Osteocyte (in vitro differentiated cells): ENCODE measurements at regions not wholly inside any gene's neighbourhood (a gene's known extent, or its start where the extent isn't known, plus 50 kb on each side); places are given as distances from the start of the nearest gene placed in this dataset.
"Not testable (repeated sequence)": the region's sequence is repeated elsewhere in the genome, so short reads cannot be mapped to it uniquely, and the experiment has no call there.

Experiments used
- DNase-seq: peaks from one replicate; pipeline ENCODE4 v3.0.0; 2021; ENCODE audit warnings: mixed read lengths; ENCODE audit not compliant: unreplicated experiment; ENCODE audit errors: extremely low spot score
- H3K27ac Mint-ChIP-seq: one replicate; pipeline ENCODE4 v1.8.0; 2021; ENCODE audit warnings: mild to moderate bottlenecking, mixed read lengths; ENCODE audit not compliant: unreplicated experiment
- H3K27me3 Mint-ChIP-seq: one replicate; pipeline ENCODE4 v1.8.0; 2021; ENCODE audit warnings: mixed read lengths; ENCODE audit not compliant: unreplicated experiment
- H3K36me3 Mint-ChIP-seq: one replicate; pipeline ENCODE4 v1.8.0; 2021; ENCODE audit warnings: mixed read lengths; ENCODE audit not compliant: unreplicated experiment
- H3K4me1 Mint-ChIP-seq: one replicate; pipeline ENCODE4 v1.8.0; 2021; ENCODE audit warnings: mixed read lengths; ENCODE audit not compliant: unreplicated experiment
- H3K4me3 Mint-ChIP-seq: one replicate; pipeline ENCODE4 v1.8.0; 2021; ENCODE audit warnings: mild to moderate bottlenecking, moderate library complexity, mixed read lengths; ENCODE audit not compliant: unreplicated experiment
- H3K9me3 Mint-ChIP-seq: one replicate; pipeline ENCODE4 v1.8.0; 2021; ENCODE audit warnings: mixed read lengths; ENCODE audit not compliant: unreplicated experiment
- TF ChIP-seq, protein P1 (sequence below): fragments of 200-600 bp; sonication (generic); IDR thresholded peaks from 2 replicates; pipeline ENCODE4 v1.5.0; 2021; ENCODE audit warnings: antibody characterized with exemption, mild to moderate bottlenecking, moderate library complexity

DNA sequence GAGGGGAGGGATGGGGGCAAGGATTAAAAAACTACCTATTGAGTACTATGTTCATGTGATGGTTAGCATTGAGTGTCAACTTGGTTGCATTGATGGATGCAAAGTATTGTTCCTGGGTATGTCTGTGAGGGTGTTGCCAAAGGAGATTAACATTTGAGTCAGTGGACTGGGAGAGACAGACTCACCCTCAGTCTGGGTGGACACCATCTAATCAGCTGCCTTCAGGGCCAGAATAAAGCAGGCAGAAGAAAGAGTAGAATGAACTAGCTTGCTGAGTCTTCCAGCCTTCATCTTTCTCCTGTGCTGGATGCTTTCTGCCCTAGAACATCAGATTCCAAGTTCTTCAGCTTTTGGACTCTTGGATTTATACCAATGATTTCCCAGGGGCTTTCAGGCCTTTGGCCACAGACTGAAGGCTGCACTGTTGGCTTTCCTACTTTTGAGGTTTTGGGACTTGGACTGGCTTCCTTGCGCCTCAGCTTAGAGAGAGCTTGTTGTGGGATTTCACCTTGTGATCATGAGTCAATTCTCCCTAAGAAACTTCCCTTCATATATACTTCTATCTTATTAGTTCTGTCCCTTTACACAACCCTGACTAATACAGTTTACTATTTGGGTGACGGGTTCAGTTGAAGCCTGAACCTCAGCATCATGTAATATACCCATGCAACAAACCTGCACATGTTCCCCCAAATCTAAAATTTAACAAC lies 70.2 kb downstream of the MTNR1B start:
- no peak overlapping the region for H3K27ac Mint-ChIP-seq
- TF ChIP-seq, protein P1, sequence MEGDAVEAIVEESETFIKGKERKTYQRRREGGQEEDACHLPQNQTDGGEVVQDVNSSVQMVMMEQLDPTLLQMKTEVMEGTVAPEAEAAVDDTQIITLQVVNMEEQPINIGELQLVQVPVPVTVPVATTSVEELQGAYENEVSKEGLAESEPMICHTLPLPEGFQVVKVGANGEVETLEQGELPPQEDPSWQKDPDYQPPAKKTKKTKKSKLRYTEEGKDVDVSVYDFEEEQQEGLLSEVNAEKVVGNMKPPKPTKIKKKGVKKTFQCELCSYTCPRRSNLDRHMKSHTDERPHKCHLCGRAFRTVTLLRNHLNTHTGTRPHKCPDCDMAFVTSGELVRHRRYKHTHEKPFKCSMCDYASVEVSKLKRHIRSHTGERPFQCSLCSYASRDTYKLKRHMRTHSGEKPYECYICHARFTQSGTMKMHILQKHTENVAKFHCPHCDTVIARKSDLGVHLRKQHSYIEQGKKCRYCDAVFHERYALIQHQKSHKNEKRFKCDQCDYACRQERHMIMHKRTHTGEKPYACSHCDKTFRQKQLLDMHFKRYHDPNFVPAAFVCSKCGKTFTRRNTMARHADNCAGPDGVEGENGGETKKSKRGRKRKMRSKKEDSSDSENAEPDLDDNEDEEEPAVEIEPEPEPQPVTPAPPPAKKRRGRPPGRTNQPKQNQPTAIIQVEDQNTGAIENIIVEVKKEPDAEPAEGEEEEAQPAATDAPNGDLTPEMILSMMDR, result no peak
- H3K36me3 Mint-ChIP-seq, result peaks cover 6% of the 10 kb centered on the region
- peaks cover 24% of the 10 kb centered on the region for H3K9me3 Mint-ChIP-seq
- peaks cover 3% of the 10 kb centered on the region for H3K4me1 Mint-ChIP-seq
- no peaks in the 10 kb centered on the region for H3K27me3 Mint-ChIP-seq
- no peak for DNase-seq
- H3K4me3 Mint-ChIP-seq, result no peak overlapping the region

DNA sequence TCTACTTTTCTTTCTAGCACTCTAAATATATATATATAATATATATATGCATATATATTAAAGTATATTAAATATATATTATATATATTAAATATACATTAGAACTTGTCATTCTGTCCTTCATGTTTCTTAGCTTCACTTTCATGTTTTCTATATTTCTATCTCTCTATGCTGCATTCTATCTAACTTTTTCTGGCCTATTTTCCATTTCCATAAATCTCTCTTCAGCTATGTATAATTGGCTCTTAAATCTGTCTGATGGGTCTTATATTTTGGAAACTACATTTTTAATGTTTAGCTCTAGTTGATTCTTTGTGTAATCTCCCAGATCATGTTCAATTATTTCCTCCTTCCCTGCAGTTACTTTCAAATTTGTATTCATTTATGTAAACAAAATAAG lies 72.2 kb downstream of the MTNR1B start:
- no peak for DNase-seq
- Mint-ChIP-seq H3K27me3 (no peaks in the 10 kb centered on the region), H3K36me3 (peaks cover 6% of the 10 kb centered on the region), H3K9me3 (peaks cover 18% of the 10 kb centered on the region), H3K4me1 (peaks cover 3% of the 10 kb centered on the region), H3K27ac (no peak overlapping the region), H3K4me3 (no peak overlapping the region)
- TF ChIP-seq, protein P1, result no peak

DNA sequence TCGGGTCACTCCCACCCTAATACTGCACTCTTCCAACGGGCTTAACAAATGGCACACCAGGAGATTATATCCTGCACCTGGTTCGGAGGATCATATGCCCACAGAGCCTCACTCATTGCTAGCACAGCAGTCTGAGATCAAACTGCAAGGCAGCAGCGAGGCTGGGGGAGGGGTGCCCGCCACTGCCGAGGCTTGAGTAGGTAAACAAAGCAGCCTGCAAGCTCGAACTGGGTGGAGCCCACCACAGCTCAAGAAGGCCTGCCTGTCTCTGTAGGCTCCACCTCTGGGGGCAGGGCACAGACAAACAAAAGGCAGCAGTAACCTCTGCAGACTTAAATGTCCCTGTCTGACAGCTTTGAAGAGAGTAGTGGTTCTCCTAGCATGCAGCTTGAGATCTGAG lies 73.7 kb downstream of the MTNR1B start:
- H3K4me1 Mint-ChIP-seq, H3K36me3 Mint-ChIP-seq, H3K27ac Mint-ChIP-seq, DNase-seq, H3K27me3 Mint-ChIP-seq, H3K4me3 Mint-ChIP-seq: not testable (repeated sequence)
- peaks cover 16% of the 10 kb centered on the region for H3K9me3 Mint-ChIP-seq

DNA sequence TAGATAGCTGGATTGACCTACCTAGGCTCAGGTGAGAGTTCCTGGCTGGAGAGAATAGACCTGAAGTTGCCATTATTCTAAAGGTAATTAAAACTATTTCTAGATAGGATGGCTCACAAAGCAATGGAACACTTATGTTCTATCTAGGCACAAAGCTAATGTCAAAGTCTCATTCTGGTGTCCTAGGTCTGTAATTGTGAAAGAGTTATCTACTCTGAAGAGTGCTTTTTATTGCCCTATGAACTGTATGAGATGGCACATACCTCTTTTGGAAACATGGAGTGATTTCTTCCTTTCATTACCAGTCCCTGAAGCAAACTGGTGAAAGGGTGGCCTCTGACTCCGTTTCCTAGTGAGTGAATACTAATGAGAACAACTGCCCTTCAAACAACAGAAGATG lies 80.3 kb downstream of the MTNR1B start:
- H3K27me3 Mint-ChIP-seq, result no peaks in the 10 kb centered on the region
- H3K4me3 Mint-ChIP-seq, result no peak overlapping the region
- TF ChIP-seq, protein P1, result no peak
- no peaks in the 10 kb centered on the region for H3K36me3 Mint-ChIP-seq
- peaks cover 43% of the 10 kb centered on the region for H3K4me1 Mint-ChIP-seq
- no peaks in the 10 kb centered on the region for H3K9me3 Mint-ChIP-seq
- no peak for DNase-seq
- H3K27ac Mint-ChIP-seq, result no peak overlapping the region

DNA sequence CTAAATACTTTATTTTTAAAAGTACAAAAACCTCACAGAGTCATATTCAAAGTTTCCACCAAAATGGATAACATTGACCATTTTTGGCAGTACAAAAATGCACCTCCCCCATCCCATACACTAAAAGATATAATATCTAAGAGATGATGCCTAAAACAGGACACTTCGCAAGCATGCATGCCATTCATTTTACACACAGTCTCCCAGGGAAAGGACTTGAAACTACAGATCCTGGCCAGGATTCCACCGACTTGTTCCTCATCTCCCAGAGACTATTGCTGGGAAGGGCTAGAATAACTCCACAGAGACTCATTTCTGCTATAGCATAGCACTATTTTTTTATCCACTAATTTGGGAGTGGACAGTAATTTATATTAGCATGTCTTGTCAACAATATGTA lies 81.7 kb downstream of the MTNR1B start:
- Mint-ChIP-seq H3K27me3 (no peaks in the 10 kb centered on the region), H3K9me3 (no peaks in the 10 kb centered on the region), H3K4me1 (peaks cover 56% of the 10 kb centered on the region), H3K4me3 (no peak overlapping the region), H3K27ac (peak overlapping the region; percentile 51), H3K36me3 (no peaks in the 10 kb centered on the region)
- no peak for DNase-seq
- TF ChIP-seq, protein P1, result no peak
